HG03432 (cell line): ENCODE measurements at regions not wholly inside any gene's neighbourhood (a gene's known extent, or its start where the extent isn't known, plus 50 kb on each side); places are given as distances from the start of the nearest gene placed in this dataset.

Source experiments
- ATAC-seq: cut with Tn5 transposase; IDR thresholded peaks from one replicate; pipeline ENCODE4 v1.9.1; 2021; ENCODE audit warnings: mild to moderate bottlenecking, moderate library complexity; ENCODE audit not compliant: unreplicated experiment

DNA sequence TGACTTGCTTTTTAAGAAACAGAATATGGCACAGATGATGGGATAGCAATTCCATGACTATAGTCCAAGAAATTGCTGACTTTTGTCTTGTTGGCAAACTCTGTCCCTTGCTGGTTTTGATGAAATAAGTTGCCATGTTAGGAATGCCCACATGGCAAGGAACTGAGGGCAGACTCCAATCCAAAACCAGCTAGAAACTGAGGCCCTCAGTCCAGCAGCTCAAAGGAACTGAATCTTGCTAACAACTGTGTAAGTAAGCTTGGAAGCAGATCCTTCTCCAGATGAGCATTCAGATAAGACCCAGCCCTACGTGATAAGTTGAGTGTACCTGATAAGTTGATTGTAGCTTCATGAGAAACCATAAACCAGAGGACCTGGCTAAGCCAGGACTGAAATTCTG lies 64.3 kb upstream of the BMPER start:
- ATAC-seq = no peak

DNA sequence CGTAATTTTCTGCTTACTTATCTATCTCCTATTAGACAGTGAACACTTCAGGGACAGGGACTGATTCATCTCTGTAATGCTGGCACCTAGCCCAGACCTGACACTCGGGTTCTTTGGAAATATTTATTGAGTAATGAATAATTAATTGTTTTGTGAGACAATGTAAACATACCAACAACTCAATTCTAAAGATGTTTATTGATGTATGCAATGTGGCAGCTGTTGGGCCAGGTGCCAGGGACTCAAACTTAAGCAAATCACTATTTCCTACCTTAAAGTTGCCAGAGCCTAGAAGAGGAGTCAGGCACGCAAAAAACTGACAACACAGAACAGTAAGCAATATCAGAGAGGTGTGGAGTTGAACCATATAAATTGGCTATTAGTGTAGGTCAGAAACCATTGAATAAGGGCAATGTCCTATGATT lies 63.6 kb upstream of the BMPER start:
- ATAC-seq = no peak

DNA sequence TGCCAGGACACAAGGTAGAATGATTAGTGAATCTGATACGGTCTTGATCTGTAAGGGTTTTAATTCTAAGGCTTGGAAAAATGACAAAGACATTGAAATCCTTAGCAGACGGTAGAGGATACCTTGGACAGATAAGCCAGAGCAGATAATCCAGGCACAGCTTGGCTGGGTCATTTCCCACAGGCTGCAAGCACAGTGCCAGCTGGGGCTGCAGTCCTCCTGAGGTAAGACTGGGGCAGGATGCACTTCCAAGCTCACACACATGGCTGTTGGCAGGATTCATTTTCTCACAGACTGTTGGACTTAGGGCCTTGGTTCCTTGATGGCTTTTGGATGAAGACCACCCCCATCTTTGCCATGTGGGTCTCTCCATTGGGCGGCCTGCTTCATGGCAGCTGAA lies 63.2 kb upstream of the BMPER start:
- no peak for ATAC-seq

- no peak for ATAC-seq
These were observed 59.3 kb upstream of the BMPER start for GRCh38 chr7:33845991-33846509.

GRCh38 chr7:33849004-33849403 lies 56.3 kb upstream of the BMPER start:
- no peak for ATAC-seq

DNA sequence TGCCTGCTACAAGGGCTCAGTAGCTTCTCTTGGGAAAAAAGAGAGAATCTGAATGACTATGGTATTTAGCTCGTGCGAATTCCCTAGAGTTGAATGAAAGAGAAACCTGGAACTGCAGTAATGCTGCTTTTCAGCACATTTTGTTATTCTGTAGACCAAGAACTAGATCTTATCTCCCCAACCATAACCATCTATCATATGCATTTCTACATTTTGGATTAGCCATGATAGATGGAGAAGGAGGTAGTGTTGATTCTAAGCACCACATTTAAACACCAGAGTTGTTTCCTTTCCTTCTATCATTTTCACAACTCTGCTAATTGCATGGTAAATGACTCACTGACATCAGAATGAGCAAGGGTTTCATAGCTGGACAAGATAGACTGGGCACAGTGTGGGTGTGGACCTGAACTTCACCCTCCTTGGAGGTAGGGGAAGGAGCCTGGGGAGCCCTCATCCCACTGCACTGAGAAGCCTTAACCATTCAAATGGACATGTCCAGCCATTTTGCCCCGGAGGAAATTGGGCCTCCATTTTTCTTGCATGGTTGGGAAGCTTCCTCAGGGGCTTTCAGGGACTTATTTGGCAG lies 55.3 kb upstream of the BMPER start:
- no peak for ATAC-seq

DNA sequence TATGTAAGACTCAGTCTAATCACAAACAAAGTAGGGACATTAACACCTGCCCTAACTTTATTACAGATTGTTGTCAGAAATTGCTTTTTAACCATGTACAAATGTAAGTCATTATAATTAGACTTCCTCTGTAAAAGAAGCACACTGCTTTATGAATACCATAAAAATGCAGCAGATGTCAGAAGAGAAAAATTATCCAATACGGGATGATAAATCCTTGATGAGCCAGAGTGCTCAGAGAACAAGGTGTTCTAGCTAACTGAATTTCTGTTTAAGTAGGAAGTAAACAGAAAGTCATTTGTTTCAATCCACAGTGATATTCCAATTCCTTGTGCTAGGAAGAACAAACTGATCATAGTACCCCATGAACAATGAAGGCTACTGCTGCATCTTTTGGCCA lies 54.6 kb upstream of the BMPER start:
- ATAC-seq = no peak

GRCh38 chr7:33852838-33853237 lies 52.5 kb upstream of the BMPER start:
- ATAC-seq = no peak

GRCh38 chr7:33853361-33854062 lies 51.8 kb upstream of the BMPER start:
- no peak for ATAC-seq

DNA sequence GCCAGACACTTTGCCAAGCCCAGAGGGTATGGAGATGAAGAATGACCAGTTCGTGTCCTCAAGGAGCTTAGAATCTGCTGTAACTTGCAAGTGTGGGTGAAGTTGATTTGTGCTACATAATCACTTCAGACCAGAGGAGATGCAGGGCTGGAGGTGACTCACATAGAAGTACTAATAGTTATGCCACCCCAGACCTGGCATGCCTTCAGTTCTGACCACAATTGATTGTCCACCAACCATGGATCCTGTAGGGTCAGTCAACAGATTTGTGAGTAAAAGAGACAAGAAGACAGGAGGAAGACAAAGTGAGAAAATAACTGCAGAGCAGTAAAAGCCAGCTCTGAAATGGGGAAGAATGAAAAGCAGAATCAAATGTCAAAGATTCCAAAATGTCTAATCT lies 51.2 kb upstream of the BMPER start:
- ATAC-seq = no peak

- no peak for ATAC-seq
These were observed 50.5 kb upstream of the BMPER start for GRCh38 chr7:33854801-33855350.
